HEK293 (cell line): ENCODE measurements at regions not wholly inside any gene's neighbourhood (a gene's known extent, or its start where the extent isn't known, plus 50 kb on each side); places are given as distances from the start of the nearest gene placed in this dataset.

Experiments
- CTCF ChIA-PET: fragments of 350-600 bp; formaldehyde crosslinking; extraction: SDS; loops from one replicate; lab custom pipeline; 2021; ENCODE audit warnings: antibody characterized with exemption; lab: Yijun Ruan, JAX
- POLR2A ChIA-PET: fragments of 300-600 bp; formaldehyde crosslinking; extraction: SDS; loops from one replicate; lab custom pipeline; 2020; ENCODE audit warnings: antibody characterized with exemption, inconsistent platforms; lab: Yijun Ruan, JAX
- H3K27ac ChIP-seq: fragments of 200-500 bp; sonication (Bioruptor generic); 2 replicates; pipeline ENCODE4 v1.5.1; 2014; ENCODE audit warnings: low read depth, low read length, control low read depth, inconsistent platforms; ENCODE audit errors: extremely low read depth
- H3K36me3 ChIP-seq, 2 experiments: fragments of 200-500 bp in 1 of 2; sonication (Bioruptor generic) in 1 of 2; 1 replicate in 1 of 2; 2 replicates in 1 of 2; pipeline ENCODE4 v1.5.1; 2014 to 2017; ENCODE audit warnings: inconsistent platforms in 2 of 2, low read length in 2 of 2; ENCODE audit not compliant: control insufficient read depth in 2 of 2, insufficient read depth in 1 of 2
- H3K4me1 ChIP-seq: fragments of 200-500 bp; sonication (Bioruptor generic); 2 replicates; pipeline ENCODE4 v1.5.1; 2014; ENCODE audit warnings: mild to moderate bottlenecking, low read length, inconsistent platforms; ENCODE audit not compliant: control insufficient read depth, insufficient read depth
- H3K4me3 ChIP-seq: 2 replicates; pipeline ENCODE4 v1.5.1; 2011; ENCODE audit warnings: low read depth, mild to moderate bottlenecking, control low read depth, low read length, moderate library complexity
- H3K9me3 ChIP-seq: fragments of 200-500 bp; sonication (Bioruptor generic); 2 replicates; pipeline ENCODE4 v1.5.1; 2014; ENCODE audit warnings: low read depth, low read length, inconsistent platforms; ENCODE audit not compliant: control insufficient read depth, insufficient read depth
- EGR2 ChIP-seq: fragments of 450-650 bp; formaldehyde crosslinking; IDR thresholded peaks from 2 replicates; pipeline ENCODE4 v1.5.1; 2016; ENCODE audit warnings: low read depth, missing biosample characterization, missing genetic modification characterization
- FEZF1 ChIP-seq: fragments of 450-650 bp; formaldehyde crosslinking; IDR thresholded peaks from 2 replicates; pipeline ENCODE4 v1.5.1; 2016; ENCODE audit warnings: missing biosample characterization, missing genetic modification characterization
- HOXA7 ChIP-seq: sonication (generic); formaldehyde crosslinking; IDR thresholded peaks from 2 replicates; pipeline ENCODE4 v1.8.1; 2022; ENCODE audit warnings: missing genetic modification reagents, borderline replicate concordance
- RBAK ChIP-seq: fragments of 450-650 bp; formaldehyde crosslinking; IDR thresholded peaks from 2 replicates; pipeline ENCODE4 v1.5.1; 2016; ENCODE audit warnings: missing biosample characterization, missing genetic modification characterization
- REPIN1 ChIP-seq: fragments of 450-650 bp; formaldehyde crosslinking; IDR thresholded peaks from 2 replicates; pipeline ENCODE4 v1.5.1; 2017; ENCODE audit warnings: missing biosample characterization, missing genetic modification characterization, low read depth
- SCRT1 ChIP-seq: fragments of 450-650 bp; formaldehyde crosslinking; IDR thresholded peaks from 2 replicates; pipeline ENCODE4 v1.5.1; 2016; ENCODE audit warnings: missing biosample characterization, missing genetic modification characterization, borderline replicate concordance
- SCRT2 ChIP-seq: fragments of 450-650 bp; formaldehyde crosslinking; IDR thresholded peaks from 2 replicates; pipeline ENCODE4 v1.5.1; 2016; ENCODE audit warnings: missing biosample characterization, missing genetic modification characterization
- ZBTB21 ChIP-seq: fragments of 450-650 bp; formaldehyde crosslinking; IDR thresholded peaks from 2 replicates; pipeline ENCODE4 v1.5.1; 2017; ENCODE audit warnings: missing biosample characterization, missing genetic modification characterization
- ZBTB7A ChIP-seq: fragments of 450-650 bp; formaldehyde crosslinking; IDR thresholded peaks from 2 replicates; pipeline ENCODE4 v1.5.1; 2016; ENCODE audit warnings: low read depth, missing biosample characterization, missing genetic modification characterization
- ZEB2 ChIP-seq: fragments of 450-650 bp; formaldehyde crosslinking; IDR thresholded peaks from 2 replicates; pipeline ENCODE4 v1.5.1; 2016; ENCODE audit warnings: missing biosample characterization, missing genetic modification characterization
- ZNF10 ChIP-seq: fragments of 450-650 bp; formaldehyde crosslinking; IDR thresholded peaks from 2 replicates; pipeline ENCODE4 v1.5.1; 2017; ENCODE audit warnings: missing biosample characterization, missing genetic modification characterization
- ZNF121 ChIP-seq: fragments of 450-650 bp; formaldehyde crosslinking; IDR thresholded peaks from 2 replicates; pipeline ENCODE4 v1.5.1; 2016; ENCODE audit warnings: missing biosample characterization, missing genetic modification characterization
- ZNF175 ChIP-seq: fragments of 450-650 bp; formaldehyde crosslinking; IDR thresholded peaks from 2 replicates; pipeline ENCODE4 v1.5.1; 2016; ENCODE audit warnings: missing biosample characterization, missing genetic modification characterization
- ZNF248 ChIP-seq: fragments of 450-650 bp; formaldehyde crosslinking; IDR thresholded peaks from 2 replicates; pipeline ENCODE4 v1.5.1; 2017; ENCODE audit warnings: missing biosample characterization, missing genetic modification characterization
- ZNF274 ChIP-seq, 2 experiments: fragments of 200-500 bp in 1 of 2; fragments of 450-650 bp in 1 of 2; sonication (Bioruptor generic) in 1 of 2; formaldehyde crosslinking in 1 of 2; IDR thresholded peaks; 2 replicates each; pipeline versions ENCODE4 v1.5.1 to v1.6.1; 2014 to 2016; ENCODE audit warnings: borderline replicate concordance in 1 of 2, inconsistent platforms in 1 of 2, low read length in 1 of 2, missing biosample characterization in 1 of 2, missing genetic modification characterization in 1 of 2
- ZNF350 ChIP-seq: fragments of 450-650 bp; formaldehyde crosslinking; IDR thresholded peaks from 2 replicates; pipeline ENCODE4 v1.5.0; 2017; ENCODE audit warnings: missing biosample characterization, mild to moderate bottlenecking, missing genetic modification characterization
- ZNF354C ChIP-seq: fragments of 450-650 bp; formaldehyde crosslinking; IDR thresholded peaks from 2 replicates; pipeline ENCODE4 v1.5.1; 2016; ENCODE audit warnings: missing biosample characterization, missing genetic modification characterization, low read depth, borderline replicate concordance
- ZNF416 ChIP-seq: fragments of 450-650 bp; formaldehyde crosslinking; IDR thresholded peaks from 2 replicates; pipeline ENCODE4 v1.5.1; 2016; ENCODE audit warnings: missing biosample characterization, missing genetic modification characterization
- ZNF423 ChIP-seq: fragments of 450-650 bp; formaldehyde crosslinking; IDR thresholded peaks from 2 replicates; pipeline ENCODE4 v1.5.1; 2016; ENCODE audit warnings: missing biosample characterization, missing genetic modification characterization
- ZNF426 ChIP-seq: fragments of 450-650 bp; formaldehyde crosslinking; IDR thresholded peaks from 2 replicates; pipeline ENCODE4 v1.5.1; 2017; ENCODE audit warnings: missing biosample characterization, missing genetic modification characterization, mild to moderate bottlenecking, inconsistent platforms, moderate library complexity
- ZNF521 ChIP-seq: fragments of 450-650 bp; formaldehyde crosslinking; IDR thresholded peaks from 2 replicates; pipeline ENCODE4 v1.5.1; 2017; ENCODE audit warnings: missing biosample characterization, mild to moderate bottlenecking, missing genetic modification characterization
- ZNF596 ChIP-seq: fragments of 450-650 bp; IDR thresholded peaks from 2 replicates; pipeline ENCODE4 v1.5.0; 2018; ENCODE audit warnings: missing biosample characterization, mild to moderate bottlenecking, missing genetic modification characterization, moderate library complexity
- ZNF670 ChIP-seq: fragments of 450-650 bp; formaldehyde crosslinking; IDR thresholded peaks from 2 replicates; pipeline ENCODE4 v1.5.1; 2016; ENCODE audit warnings: missing biosample characterization, missing genetic modification characterization, low read depth
- ZNF747 ChIP-seq: fragments of 450-650 bp; formaldehyde crosslinking; IDR thresholded peaks from 2 replicates; pipeline ENCODE4 v1.5.1; 2016; ENCODE audit warnings: missing biosample characterization, missing genetic modification characterization
- ZNF768 ChIP-seq: fragments of 450-650 bp; formaldehyde crosslinking; IDR thresholded peaks from 2 replicates; pipeline ENCODE4 v1.5.1; 2018; ENCODE audit warnings: missing biosample characterization, mild to moderate bottlenecking, missing genetic modification characterization
- ZNF791 ChIP-seq: fragments of 450-650 bp; formaldehyde crosslinking; IDR thresholded peaks from 2 replicates; pipeline ENCODE4 v1.5.1; 2016; ENCODE audit warnings: missing biosample characterization, missing genetic modification characterization
- ZNF837 ChIP-seq: fragments of 450-650 bp; formaldehyde crosslinking; IDR thresholded peaks from 2 replicates; pipeline ENCODE4 v1.5.1; 2016; ENCODE audit warnings: missing biosample characterization, missing genetic modification characterization
- TF ChIP-seq, protein P1 (sequence below): fragments of 450-650 bp; formaldehyde crosslinking; IDR thresholded peaks from 2 replicates; pipeline ENCODE4 v1.5.0; 2017; ENCODE audit warnings: missing biosample characterization, missing genetic modification characterization, borderline replicate concordance
- TF ChIP-seq, protein P2 (sequence below): sonication (generic); formaldehyde crosslinking; IDR thresholded peaks from 2 replicates; pipeline ENCODE4 v1.8.1; 2022; ENCODE audit warnings: mild to moderate bottlenecking, moderate library complexity, missing genetic modification reagents
- TF ChIP-seq, protein P3 (sequence below): fragments of 450-650 bp; formaldehyde crosslinking; IDR thresholded peaks from 2 replicates; pipeline ENCODE4 v1.5.1; 2016; ENCODE audit warnings: missing biosample characterization, missing genetic modification characterization

DNA sequence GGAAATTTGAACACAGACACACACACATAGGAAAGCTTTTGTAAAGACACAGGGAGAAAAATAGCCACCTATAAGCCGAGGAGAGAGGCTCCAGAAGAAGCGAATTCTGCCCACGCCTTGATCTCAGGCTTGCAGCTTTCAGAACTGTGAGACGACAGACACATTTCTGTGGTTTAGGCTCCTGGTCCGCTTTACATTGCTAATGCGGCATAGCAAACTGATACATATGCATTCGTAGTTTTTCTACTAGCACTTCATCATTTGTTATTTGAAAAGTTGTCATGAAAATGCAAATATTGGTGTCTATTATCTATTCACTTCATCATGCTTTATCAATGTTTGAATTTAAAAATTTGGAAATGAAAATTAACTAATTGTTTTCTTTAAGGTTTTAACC is 674.9 kb downstream of the SEMA5A start (continued):
- TF ChIP-seq ZNF121 (tag by site-specific recombination): no peak

DNA sequence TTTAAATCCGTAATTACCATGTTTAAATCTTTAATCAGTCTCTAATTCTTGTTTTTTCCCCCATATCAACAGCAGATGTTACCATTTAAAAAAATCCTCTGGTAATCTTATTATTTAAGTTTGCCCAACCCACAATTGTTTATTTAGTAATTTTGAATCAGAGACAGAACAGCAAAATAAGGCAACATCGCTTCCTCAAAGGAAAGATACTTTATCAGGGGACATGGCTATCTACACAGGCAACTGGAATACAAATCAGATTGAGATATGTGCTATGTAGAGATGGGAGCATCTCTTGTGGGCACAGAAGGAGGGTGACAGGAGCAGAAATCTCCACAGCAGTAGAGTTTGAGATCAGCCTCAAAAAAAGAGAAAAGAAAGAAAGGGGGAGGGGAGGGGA is 674.4 kb downstream of the SEMA5A start:
- Histone ChIP-seq H3K9me3 (no peaks in the 10 kb centered on the region), H3K27ac (no peak overlapping the region), H3K4me1 (no peaks in the 10 kb centered on the region), H3K4me3 (no peak overlapping the region), H3K36me3 (no peaks in the 10 kb centered on the region)
- TF ChIP-seq SCRT1 (tag by site-specific recombination) (no peak), ZNF274 (IDR thresholded peaks at IDR 0.05; ENCODE audit: low read length) (no peak), ZNF274 (tag by site-specific recombination; IDR thresholded peaks at IDR 0.05; ENCODE audit: borderline replicate concordance) (no peak), ZNF423 (tag by site-specific recombination) (no peak), ZEB2 (tag by site-specific recombination) (no peak), ZNF747 (no peak), HOXA7 (CRISPR knock-in tag) (no peak), REPIN1 (no peak), ZNF416 (tag by site-specific recombination) (no peak), RBAK (tag by site-specific recombination) (no peak), ZNF670 (no peak), ZBTB21 (tag by site-specific recombination) (no peak), ZNF354C (tag by site-specific recombination) (no peak), ZNF426 (tag by site-specific recombination) (no peak)
- TF ChIP-seq, protein P1, sequence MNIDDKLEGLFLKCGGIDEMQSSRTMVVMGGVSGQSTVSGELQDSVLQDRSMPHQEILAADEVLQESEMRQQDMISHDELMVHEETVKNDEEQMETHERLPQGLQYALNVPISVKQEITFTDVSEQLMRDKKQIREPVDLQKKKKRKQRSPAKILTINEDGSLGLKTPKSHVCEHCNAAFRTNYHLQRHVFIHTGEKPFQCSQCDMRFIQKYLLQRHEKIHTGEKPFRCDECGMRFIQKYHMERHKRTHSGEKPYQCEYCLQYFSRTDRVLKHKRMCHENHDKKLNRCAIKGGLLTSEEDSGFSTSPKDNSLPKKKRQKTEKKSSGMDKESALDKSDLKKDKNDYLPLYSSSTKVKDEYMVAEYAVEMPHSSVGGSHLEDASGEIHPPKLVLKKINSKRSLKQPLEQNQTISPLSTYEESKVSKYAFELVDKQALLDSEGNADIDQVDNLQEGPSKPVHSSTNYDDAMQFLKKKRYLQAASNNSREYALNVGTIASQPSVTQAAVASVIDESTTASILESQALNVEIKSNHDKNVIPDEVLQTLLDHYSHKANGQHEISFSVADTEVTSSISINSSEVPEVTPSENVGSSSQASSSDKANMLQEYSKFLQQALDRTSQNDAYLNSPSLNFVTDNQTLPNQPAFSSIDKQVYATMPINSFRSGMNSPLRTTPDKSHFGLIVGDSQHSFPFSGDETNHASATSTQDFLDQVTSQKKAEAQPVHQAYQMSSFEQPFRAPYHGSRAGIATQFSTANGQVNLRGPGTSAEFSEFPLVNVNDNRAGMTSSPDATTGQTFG (tag by site-specific recombination): no peak
- ChIA-PET CTCF (no interaction called here), POLR2A (no interaction called here)

DNA sequence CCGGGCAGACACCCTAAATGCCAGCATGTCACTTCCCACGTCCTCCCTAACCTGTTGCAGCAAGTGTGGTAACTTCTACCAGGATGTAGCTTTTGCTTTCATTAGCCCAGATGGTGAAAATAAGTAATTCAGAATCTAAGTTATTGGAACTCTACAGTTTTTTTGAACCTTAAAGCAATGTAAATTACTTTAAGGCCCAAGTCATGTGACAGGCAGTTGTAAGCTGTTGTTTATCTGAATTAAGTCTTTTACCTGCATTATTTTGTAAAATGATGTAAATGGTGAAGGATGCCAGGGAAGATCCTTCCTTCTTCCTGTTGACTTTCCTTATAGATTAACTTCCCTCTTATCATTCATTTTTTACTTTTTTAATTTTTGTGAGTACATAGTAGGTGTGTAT is 670.2 kb downstream of the SEMA5A start:
- Histone ChIP-seq H3K27ac (no peak overlapping the region), H3K4me1 (no peaks in the 10 kb centered on the region), H3K4me3 (no peak overlapping the region), H3K36me3 (no peaks in the 10 kb centered on the region), H3K9me3 (no peaks in the 10 kb centered on the region)
- POLR2A ChIA-PET: no interaction called here
- peak; percentile 37; the same call in 1 of the 2 replicates for TF ChIP-seq SCRT2 (tag by site-specific recombination)
- no peak for TF ChIP-seq ZNF837 (tag by site-specific recombination)
- TF ChIP-seq ZNF596 (tag by site-specific recombination): no peak
- no peak for TF ChIP-seq ZNF175 (tag by site-specific recombination)
- no peak for TF ChIP-seq HOXA7 (CRISPR knock-in tag)
- CTCF ChIA-PET: no interaction called here

DNA sequence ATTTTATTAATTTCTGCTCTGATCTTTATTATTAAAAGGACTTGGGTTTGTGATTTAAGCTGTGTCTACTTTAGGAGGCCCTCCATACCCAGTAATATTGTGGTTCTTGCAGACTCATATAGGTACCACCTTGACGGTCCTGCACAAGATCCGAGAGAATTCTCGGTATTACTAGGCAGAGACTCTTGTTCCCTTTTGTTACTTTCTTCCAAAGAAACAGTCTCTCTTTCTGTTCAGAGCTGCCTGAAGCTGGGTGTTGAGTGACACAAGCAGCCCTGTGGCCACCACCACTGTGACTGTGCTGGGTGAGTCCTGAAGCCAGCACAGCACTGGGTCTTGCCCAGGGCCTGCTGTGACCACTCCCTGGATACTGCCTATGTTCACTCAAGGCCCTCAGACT is 666.6 kb downstream of the SEMA5A start:
- Histone ChIP-seq H3K27ac (no peak overlapping the region), H3K9me3 (no peaks in the 10 kb centered on the region), H3K36me3 (no peaks in the 10 kb centered on the region), H3K4me1 (no peaks in the 10 kb centered on the region), H3K4me3 (no peak overlapping the region)
- CTCF ChIA-PET: no interaction called here
- POLR2A ChIA-PET: no interaction called here
- TF ChIP-seq ZBTB7A (no peak), ZNF350 (no peak), ZNF248 (tag by site-specific recombination) (no peak), ZNF521 (tag by site-specific recombination) (no peak), ZNF10 (tag by site-specific recombination) (no peak), ZNF768 (tag by site-specific recombination) (no peak), ZNF426 (tag by site-specific recombination) (no peak), EGR2 (no peak), FEZF1 (no peak), ZNF791 (tag by site-specific recombination) (no peak)
- TF ChIP-seq, protein P2, sequence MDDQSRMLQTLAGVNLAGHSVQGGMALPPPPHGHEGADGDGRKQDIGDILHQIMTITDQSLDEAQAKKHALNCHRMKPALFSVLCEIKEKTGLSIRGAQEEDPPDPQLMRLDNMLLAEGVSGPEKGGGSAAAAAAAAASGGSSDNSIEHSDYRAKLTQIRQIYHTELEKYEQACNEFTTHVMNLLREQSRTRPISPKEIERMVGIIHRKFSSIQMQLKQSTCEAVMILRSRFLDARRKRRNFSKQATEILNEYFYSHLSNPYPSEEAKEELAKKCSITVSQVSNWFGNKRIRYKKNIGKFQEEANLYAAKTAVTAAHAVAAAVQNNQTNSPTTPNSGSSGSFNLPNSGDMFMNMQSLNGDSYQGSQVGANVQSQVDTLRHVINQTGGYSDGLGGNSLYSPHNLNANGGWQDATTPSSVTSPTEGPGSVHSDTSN: no peak
- TF ChIP-seq, protein P3, sequence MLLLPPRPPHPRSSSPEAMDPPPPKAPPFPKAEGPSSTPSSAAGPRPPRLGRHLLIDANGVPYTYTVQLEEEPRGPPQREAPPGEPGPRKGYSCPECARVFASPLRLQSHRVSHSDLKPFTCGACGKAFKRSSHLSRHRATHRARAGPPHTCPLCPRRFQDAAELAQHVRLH (tag by site-specific recombination): no peak
